Breast epithelium (tissue), 3 donors: ENCODE measurements at regions not wholly inside any gene's neighbourhood (a gene's known extent, or its start where the extent isn't known, plus 50 kb on each side); places are given as distances from the start of the nearest gene placed in this dataset.

Experiments used
- CTCF ChIP-seq, 3 donors: fragments of 450-650 bp; IDR thresholded peaks; one replicate each; pipeline ENCODE4 v1.5.1; 2016 to 2017; ENCODE audit warnings: antibody characterized with exemption in 3 of 3, mild to moderate bottlenecking in 3 of 3, moderate library complexity in 3 of 3
- POLR2A ChIP-seq: fragments of 450-650 bp; IDR thresholded peaks from one replicate; pipeline ENCODE4 v1.6.1; 2016; ENCODE audit warnings: antibody characterized with exemption, mild to moderate bottlenecking, moderate library complexity
- POLR2AphosphoS5 ChIP-seq, 3 donors: sonication (generic); formaldehyde crosslinking; IDR thresholded peaks; one replicate each; pipeline ENCODE4 v1.6.1; 2017; ENCODE audit warnings: antibody characterized with exemption in 3 of 3

GRCh38 chr6:40323881-40324634, 263.1 kb downstream of the LRFN2 start:
- no peak for TF ChIP-seq CTCF (IDR thresholded peaks at IDR 0.05)
- no peak for TF ChIP-seq POLR2AphosphoS5 (IDR thresholded peaks at IDR 0.05)
- TF ChIP-seq POLR2A: no peak
